Fibroblast of skin of right quadriceps (primary cell): ENCODE measurements at regions not wholly inside any gene's neighbourhood (a gene's known extent, or its start where the extent isn't known, plus 50 kb on each side); places are given as distances from the start of the nearest gene placed in this dataset.
"Not testable (repeated sequence)": the region's sequence is repeated elsewhere in the genome, so short reads cannot be mapped to it uniquely, and the experiment has no call there.

ENCODE experiments used
- DNase-seq: peaks from one replicate; pipeline ENCODE4 v3.0.0-alpha.2; 2013

DNA sequence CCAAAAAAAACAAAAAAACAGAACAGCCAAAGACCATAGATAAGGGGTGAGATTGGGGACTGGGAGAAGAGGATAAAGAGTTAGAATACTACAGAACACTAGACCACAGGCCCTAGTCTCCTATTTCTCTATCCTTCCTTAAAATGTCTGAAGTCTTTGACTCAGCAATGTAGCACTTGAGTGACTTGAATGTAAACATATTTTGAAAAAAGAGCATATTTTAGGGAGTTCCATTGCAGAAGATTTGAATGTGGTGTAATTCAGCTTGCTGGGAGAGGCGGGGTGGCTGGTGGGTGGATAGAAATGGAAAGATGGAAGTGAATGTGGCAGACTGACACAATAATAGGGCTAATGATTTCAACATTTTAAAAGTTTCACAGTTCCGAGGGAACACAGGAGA lies 144.9 kb downstream of the CHIC2 start:
- DNase-seq = no peak

DNA sequence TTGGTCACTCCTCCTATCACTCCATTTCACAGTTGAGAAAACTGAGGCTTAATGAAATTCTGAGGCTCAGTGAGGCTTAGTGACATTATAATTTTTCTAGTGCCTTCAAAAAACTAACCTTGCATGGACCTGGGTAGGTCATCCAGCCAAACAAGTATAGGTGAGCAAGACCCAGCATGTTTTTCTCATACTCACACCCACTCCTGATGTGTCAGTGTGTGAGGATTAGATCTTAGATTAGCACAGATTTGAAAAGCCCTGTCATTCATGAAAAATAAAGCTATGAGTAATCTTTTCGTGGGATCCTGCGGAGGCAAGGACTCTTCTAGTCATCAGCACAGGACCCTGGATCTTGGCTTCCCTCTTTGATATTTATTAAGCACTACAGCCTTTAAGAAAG lies 146.7 kb downstream of the CHIC2 start:
- DNase-seq = no peak

DNA sequence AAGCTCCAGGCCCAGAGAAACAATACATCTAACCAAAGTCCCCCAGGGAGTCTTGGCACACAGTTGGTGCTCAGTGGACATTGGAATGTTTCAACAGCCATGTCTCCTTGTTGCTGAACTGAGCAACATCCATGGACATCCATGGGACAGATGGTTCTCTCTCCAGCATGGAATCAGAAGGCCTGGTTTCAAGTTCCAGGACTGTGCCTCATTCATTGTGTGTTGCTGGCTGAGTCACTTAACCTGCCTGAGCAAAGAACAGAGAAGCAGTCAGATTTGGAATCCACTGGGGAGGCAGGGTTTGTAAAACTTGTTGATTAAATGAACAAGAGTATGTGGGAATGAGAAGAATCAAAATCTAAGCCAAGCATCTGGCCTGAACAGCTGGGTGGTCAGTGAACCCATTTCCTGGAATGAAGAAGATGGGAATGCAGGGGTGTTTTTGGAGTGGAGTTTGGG lies 147.9 kb downstream of the CHIC2 start:
- peak; percentile 73 for DNase-seq

DNA sequence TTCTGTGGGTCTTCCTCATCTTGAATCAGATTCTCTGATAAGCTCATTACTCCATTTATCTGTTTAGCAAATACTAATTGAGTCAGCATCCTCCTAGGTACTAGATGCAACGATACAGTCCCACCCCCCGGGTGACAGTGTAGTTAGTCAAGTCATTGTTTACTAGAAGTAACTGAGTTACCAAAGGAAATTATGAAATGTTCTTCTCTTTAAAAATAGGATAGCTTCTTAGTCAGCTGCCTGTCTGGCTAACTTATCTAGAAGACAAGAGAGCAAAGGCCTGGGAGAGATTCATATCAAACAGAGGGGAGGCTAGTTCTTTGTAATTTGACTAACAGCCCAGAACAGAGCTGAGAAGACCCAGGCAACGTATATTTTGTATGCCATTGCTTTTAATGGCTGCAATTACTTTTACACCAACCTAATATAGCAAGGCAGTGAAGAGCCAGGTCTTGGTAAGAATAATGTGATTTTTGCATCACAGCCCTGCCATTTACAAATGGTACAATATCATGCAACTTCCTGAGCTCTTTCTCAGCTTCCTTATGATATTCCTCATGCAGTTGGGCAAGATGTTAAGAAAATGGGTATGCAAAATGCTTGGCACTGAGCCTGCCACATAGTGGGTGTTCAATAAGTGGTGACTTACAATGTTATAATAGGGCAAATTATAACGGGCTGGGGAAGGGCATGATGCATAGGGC lies 149.9 kb downstream of the CHIC2 start:
- DNase-seq = peak; percentile 87

DNA sequence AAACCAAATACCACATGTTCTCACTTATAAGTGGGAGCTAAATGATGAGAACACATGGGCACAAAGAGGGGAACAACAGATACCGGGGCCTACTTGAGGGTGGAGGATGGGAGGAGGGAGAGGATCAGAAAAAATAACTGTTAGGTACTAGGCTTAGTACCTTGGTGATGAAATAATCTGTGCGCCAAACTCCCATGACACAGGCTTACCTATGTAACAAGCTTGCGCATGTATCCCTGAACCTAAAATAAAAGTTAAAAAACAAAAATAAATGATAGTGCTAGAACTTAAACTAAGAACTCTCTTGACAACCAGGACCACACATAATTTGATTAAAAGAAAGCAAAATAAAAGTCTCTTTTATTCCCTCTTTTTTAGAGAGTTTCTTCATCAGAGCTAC lies 150.6 kb downstream of the CHIC2 start:
- no peak for DNase-seq

DNA sequence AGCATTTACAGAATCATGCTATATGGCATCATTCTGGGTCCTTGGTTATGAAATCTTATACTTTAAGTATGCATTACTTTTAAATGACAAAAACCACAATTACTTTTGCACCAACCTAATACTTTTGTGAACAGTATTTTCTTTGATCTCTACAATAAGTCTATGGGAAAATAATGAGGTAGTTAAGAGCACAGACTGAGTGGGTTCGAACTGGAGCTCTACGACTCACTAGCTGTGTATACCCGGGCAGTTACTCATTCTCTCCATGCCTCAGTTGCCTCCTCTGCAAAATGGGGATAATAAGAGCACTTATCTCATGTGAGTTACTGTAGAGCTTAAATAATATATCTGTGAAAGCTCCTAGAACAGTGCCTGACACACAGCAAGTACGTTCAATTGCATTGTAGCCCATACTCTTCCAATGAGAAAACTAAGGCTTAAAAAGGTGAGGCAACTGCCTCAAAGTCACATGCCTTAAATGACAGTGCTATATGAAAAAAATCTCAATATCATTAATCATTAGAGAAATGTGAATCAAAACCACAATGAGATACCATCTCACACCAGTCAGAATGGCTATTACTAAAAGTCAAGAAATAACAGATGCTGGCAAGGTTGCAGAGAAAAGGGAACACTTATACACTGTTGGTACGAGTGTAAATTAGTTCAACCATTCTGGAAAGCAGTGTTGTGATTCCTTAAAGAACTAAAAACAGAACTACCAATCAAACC lies 151.5 kb downstream of the CHIC2 start:
- no peak for DNase-seq

DNA sequence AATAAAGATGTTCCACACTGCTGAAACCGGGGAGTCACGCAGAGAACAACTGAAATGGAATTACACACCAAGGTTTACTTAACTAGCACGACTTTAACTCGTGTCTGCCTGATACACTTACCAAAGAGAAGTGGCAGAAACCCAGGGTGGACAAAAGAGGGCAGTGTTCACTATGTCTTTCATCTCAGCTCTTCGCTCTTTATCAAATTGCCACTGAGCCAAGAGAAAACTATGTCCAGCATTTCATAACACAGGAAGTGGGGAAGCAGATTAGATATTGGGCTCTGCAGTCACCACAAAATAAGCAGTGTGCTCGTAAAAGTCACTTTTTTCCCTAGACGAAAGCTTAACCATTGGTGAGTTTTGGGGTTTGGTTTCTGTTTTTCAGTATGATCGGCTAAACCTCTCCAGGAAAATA lies 155.7 kb downstream of the CHIC2 start:
- DNase-seq = peak; percentile 96

DNA sequence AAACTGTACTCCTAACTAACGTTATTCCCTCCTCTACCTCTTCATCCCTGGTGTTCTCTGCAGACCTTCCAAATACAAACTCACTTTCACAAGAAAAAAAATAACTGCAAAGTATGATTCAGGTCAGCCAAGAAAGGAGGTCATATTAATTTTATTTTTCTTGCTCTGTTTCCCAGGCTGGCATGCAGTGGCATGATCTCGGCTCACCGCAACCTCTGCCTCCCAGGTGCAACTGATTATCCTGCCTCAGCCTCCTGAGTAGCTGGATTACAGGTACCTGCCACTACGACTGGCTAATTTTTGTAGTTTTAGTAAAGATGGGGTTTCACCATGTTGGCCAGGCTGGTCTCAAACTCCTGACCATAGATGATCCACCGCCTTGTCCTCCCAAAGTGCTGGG lies 156.6 kb downstream of the CHIC2 start:
- no peak for DNase-seq

DNA sequence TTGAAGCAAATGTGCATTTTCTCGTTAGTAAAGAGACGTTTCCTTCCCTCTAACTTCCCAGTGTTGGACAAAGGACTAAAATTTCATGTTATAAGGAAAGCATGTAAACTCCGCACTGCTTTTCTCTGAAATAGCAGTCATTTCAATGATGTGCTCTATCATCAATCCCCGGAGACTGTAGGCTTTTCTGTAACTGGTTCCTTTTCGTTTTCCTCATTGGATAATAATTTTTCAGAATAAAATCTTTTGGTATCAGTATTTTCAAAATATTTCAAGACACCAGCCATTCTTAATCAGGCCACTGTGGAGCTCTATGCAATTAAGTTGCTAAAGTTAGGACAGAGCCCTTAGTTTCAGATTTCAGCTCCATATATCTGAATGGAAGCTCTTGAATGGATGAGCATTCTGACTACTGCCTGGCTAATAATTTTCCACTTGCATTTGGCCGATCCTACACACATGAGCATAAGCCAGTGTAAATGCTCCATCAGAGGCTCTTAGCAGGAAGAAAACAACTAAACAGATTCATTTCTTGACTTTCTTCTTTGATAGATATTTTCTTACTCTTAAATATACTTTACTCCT lies 157.7 kb downstream of the CHIC2 start:
- DNase-seq = peak; percentile 32

DNA sequence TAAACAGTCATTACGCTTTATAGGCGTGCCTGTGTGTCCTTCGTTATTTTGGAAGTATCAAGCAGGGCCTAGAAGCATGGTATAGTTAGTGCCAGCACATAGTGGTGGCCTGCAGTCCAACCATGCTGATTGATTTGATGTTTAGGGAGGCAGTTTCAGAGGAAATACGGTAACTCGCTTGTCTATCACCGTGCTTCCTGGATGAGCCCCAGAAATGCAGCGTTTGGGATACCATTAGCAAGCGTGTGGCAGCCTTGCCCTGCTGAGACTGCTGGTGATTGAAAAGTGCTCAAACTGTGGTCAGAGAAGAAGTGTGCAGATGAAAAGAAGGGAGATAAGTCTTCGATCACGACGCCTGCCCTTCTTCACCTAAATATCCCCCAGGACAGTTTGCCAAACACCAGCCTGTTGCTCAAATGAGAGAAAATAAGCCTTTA lies 158.4 kb downstream of the CHIC2 start:
- DNase-seq = peak; percentile 76

DNA sequence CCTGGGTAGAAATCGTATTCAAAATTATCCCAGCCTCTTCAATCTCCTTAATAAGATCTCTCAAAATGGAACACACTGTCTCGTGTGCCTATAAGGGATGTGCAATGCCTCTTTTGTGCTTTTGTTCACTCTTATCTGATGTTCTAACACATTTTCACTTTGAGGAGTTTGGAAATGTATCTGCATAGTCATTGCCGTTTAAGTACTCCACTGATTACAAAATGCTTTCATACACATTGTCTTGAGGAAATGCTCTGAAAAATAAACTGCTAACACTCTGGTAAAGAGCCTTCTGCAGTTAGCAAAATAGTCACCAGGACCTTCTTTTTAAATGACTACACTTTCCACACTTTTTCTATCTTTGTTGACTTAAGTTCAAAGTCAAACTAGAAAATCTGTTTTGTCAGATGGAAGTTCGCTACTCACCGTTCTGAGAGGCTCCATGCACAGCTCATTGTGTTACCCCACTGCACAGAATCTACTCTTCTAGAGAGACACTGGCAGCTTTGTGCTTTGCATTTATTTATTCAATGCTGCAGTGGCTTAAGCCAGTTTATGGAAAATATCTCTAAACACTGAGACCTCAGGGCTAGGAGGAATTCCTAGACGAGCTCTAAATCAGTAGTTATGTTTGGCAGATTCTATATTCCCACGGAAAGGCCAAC lies 159.0 kb downstream of the CHIC2 start:
- no peak for DNase-seq

DNA sequence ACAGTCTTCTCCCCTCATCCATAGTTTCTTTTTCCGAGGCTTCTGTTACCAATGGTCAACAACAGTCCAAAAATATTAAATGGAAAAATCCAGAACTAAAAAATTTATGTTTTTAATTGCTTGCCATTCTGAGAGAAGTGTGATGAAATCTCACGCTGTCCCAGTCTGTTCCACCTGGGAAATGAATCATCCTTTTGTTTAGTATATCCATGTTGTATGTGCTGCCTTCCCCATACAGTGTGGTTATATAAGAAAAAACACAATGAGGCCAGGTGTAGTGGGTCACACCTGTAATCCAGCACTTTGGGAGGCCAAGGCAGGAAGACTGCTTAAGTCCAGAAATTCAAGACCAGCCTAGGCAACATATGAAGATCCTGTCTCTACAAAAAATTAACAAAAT lies 161.6 kb downstream of the CHIC2 start:
- no peak for DNase-seq

DNA sequence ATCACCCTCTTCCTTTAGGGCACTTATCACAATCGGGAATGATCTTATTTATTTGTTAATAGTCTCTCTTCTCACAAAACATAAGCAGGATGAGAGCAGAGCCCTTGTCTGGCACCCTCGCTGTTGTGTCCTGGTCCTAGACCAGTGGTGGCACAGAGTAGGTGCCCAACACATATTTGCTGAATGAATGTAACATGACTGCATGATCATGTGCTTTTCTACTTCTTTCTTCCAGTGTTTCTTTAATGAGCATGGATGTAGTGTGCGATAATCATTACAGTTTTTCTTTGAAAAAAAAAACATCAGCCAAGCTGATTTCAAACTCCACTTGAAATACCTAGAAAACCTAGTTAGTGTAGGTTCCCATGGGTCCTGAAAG lies 164.1 kb downstream of the CHIC2 start:
- DNase-seq = no peak

DNA sequence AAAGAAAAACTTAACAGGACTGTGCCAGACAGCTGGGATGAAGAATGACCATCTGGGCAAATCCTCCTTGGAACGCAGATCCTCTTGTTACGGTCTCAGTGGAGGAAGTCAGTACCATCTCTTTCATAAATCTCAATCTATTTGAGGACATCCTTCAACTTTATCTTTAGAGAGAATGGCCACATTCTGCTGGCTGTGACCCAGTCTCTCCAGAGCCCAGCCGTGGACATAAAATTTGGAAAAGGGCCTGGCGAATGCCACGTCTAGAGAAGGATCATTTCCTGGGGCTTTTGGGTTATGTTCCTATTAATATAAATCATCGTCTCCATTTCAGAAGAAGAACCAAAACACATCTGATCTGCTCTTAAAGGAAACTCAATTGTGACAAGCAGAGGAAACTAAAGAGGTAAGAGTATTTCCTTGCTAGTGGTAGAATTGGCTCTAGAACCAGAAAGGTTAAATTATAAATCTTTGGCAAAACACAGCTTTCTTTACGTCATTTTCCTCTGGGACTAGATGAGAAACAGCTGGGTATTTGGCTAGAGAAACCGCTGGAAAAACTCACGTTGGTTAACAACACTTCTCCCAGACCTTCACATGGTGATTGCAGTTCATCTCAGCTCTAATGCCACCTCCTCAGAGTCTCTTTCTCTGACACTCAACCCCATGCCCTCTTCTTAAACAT lies 164.7 kb downstream of the CHIC2 start:
- DNase-seq = peak; percentile 87

DNA sequence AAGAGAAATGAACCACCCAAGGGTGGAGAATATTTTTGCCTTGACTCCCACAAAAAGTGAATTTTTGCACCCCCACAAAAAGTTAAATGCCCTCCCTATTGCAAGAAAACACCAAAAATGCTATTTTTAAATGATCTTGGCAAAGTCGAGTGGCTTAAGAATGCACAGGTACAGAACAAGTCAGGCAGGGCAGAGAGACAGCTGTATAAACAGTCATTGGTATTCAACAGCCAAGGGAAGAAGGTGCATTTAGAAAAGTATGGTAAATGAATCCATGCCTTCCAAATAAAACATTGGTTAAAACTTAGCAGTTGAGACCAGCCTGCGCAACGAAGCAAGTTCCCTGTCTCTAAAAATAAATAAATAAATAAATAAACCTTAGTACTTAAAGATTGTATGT lies 169.3 kb downstream of the CHIC2 start:
- no peak for DNase-seq

DNA sequence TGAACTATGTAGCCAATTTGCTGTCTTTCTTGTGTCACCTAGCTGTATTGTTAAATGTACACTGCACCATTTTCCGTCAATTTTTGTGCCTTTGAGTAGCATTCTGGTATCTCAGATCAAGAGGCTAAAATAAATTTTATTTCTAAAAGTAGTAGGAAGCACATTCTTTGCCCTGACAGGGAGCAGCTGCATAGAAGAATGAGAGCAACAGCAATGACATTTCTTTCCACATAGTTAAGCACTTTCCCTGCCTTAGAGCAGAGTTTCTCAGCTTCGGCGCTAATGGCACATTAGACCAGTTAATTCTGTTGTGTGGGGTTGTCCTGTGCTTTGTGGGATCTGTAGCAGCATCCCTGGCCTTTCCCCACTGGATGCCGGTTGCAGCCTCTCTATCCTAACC lies 173.9 kb downstream of the CHIC2 start:
- DNase-seq = no peak

DNA sequence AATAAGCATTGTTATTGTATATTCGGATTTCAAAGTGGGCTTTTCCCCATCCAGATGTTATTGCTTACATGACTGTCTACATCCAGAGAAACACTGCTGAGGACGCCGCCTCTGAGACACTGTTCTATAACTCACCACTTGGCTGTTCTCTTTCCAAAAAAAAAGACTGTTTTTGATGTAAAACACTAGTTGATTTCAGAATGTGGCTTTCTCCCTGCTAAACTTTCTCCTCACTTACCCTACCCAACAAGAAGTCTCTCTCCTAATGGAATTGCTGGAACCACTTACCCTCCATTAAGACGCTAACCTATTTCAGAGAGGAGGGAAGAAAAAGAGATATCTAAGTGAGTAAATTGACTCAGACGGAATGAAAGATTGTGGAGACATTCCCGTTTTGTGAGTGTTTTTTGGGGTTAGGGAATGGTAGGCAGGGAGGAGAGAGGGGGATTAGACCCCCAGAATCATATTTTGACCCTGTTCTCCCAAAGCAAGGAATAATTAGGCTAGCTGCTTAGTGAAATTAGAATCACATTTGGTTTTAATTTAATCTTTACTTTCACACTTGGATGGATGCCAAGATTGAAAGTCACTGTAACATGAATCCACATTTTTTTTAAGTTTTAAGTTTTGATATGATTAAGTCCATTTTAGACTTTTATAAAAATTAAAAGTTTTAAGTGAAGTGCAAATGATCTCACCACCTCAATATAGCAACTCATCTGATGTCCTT lies 174.9 kb downstream of the CHIC2 start:
- DNase-seq = peak; percentile 63

DNA sequence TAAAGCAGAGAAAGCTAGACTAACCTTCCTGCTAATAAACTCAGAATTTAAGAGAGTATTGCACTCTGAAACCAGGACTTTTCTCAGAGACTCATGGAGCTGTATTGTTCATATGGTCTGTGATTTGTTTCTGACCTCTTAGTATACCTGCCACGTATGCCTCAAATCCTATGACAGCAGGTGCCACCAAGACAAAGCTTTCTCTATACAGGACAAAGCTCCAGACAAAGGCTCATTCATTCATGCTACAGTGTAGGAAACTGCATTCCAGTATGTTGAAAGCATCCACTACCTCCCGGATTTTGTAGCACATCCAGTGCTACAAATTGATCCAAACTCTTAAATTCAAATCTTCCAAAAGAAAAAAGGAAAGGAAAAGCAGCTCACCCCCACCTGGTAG lies 178.3 kb downstream of the CHIC2 start:
- no peak for DNase-seq

DNA sequence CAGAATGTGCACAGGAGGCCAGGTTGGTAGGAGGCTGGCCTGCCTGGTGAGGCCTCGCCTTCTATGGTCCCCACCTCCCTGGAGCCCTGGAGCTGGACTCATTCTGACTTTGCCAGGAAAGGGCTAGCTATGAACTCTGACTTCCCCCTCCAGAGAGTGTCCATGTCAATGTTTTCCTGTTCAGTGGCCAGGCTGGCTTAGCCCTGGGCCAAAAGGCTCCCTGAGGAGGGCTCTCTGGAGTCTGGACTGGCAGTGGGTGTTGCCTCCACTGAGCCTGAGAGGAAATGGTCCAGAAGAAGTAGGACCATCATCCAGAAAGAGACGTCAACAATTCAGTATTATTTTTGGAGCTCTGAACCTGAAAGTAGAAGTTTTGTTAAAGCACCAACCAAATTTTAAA lies 178.7 kb downstream of the CHIC2 start:
- DNase-seq = no peak

DNA sequence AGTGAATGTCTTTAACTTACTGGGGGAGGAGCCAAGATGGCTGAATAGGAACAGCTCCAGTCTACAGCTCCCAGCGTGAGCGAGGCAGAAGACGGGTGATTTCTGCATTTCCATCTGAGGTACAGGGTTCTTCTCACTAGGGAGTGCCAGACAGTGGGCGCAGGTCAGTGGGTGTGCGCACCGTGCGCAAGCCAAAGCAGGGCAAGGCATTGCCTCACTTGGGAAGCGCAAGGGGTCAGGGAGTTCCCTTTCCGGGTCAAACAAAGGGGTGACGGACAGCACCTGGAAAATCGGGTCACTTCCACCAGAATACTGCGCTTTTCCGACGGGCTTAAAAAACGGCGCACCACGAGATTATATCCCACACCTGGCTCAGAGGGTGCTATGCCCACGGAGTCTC lies 187.3 kb downstream of the CHIC2 start:
- DNase-seq = not testable (repeated sequence)

DNA sequence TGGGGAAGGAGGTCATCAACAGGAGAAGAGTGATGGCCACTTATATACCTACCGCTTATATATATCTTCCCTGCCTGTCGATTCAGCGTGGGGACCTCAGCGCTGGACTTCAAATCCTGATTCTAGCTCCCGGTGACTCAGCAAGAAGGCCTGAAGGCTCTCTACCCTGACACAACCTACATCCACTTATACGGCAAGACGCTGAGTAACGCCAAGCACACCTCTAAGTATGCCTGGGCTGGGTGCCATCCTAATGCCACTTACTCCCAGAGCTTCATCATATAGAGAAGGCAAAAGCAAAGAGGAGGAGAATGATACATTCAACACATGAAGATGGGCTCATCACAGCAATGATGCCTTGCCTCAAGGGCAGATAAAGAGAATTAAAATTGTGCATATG lies 198.3 kb downstream of the CHIC2 start:
- DNase-seq = no peak

DNA sequence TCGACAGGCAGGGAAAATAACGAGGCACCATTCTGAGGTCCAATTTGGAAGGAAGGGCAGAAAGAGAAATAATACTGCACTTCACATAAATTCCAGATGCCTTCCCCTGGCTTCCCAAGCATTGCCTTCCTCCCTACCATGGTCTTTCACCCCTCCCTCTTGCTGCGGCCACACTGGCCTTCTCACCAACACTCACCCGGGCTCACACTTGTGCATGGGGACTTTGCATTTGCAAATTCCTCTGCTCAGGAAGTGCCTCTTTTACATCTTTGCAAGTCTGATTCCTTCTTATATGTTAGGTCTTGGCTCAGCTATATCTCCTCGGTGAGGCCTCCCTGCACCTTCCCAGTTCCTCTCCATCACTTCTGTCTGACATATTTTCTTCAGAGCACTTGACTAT lies 199.4 kb downstream of the CHIC2 start:
- DNase-seq = no peak
